HG02763 (cell line): ENCODE measurements at regions not wholly inside any gene's neighbourhood (a gene's known extent, or its start where the extent isn't known, plus 50 kb on each side); places are given as distances from the start of the nearest gene placed in this dataset.

Source experiments
- ATAC-seq: cut with Tn5 transposase; IDR thresholded peaks from one replicate; pipeline ENCODE4 v1.9.1; 2021; ENCODE audit warnings: mild to moderate bottlenecking, moderate library complexity; ENCODE audit not compliant: unreplicated experiment

GRCh38 chr11:45597097-45597496 lies 68.3 kb downstream of the CHST1 start:
- no peak for ATAC-seq

DNA sequence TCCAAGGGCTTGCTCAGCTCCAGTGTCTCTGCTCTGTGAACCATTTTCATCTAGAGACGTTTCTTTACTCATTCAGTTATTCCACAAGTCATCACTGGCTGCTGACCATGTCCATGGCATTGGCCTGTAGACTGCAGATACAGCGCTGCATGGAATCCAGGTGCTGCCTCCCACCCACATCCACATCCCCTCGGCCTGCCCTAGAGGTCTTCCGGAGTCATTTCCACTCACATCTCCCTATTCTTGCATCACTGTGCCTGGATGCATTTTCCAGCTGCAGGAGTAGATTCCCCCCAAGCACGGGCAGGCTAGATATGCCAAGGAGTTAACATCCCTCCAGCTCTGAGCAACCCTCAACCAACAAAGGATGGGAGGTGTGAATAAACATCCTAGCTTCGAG lies 68.9 kb downstream of the CHST1 start:
- ATAC-seq: no peak

GRCh38 chr11:45593992-45594391 lies 71.4 kb downstream of the CHST1 start:
- no peak for ATAC-seq

GRCh38 chr11:45592636-45593035 lies 72.8 kb downstream of the CHST1 start:
- ATAC-seq: no peak

DNA sequence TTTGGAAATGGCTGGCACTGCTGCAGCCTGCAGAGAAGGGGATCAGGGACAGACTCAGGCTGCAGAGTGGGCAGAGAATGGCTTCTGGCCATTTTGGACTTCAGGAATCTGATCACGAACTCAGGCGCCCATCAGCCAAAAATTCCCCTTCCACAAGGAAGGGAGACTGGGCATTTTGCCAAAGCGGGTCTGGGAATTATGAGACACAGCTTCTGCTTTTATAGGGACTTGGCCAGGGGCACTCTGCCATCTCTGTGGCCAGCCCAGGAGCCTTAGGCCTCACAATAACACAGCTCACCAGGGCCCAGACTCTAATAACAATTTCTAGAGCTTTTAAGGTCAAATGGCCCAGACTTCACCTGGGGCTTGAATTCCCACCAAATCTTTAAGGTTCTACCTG lies 74.7 kb downstream of the CHST1 start:
- ATAC-seq: no peak

DNA sequence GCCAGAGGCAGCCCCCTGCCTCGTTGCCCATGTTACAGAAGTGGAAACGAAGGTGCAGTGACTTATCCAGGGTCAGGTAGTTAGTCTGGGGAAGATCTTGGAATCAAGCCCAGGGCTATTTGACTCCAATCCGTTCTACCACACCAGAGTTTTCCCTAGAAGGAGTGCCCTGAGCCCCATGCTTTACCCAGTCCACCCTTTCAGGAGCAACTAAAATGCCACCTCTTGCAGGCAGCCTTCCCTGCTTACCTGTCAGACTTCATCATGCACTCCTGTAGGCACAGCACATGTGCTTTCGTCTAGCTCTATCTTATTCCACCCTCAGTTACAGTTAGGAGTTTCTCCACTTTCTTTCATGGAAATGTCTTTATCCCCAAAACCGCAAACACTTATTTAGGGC lies 80.2 kb downstream of the CHST1 start:
- ATAC-seq: no peak

DNA sequence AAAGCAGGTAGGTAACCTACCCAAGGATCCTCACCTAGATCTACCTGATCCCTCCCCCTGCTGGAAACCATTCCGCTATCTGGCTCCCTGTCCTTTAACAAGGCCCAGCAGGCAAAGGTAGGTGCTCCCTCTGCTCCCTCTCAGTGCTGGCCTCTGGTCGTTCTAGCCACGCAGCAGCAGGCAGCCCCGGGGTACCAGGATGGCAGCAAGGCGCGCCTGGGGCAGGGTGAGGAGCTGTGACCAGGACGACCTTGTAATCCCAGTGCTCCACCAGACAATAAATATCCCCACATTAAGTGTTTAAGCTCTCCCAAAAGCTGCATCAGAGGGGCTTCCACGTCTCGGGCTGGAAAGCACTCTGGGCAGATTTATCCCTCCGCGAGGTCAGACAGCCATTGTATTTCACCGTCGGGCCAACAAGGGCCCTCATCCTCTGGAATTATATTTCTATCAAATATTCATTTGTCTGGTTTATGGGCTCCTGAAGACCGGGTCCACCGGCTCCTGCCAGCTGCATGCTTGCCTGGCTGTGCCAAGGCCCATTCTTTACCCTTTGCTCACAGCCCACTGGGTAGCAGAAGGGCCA lies 81.3 kb downstream of the CHST1 start:
- no peak for ATAC-seq

GRCh38 chr11:45580399-45580798 lies 85.0 kb downstream of the CHST1 start:
- ATAC-seq: no peak

DNA sequence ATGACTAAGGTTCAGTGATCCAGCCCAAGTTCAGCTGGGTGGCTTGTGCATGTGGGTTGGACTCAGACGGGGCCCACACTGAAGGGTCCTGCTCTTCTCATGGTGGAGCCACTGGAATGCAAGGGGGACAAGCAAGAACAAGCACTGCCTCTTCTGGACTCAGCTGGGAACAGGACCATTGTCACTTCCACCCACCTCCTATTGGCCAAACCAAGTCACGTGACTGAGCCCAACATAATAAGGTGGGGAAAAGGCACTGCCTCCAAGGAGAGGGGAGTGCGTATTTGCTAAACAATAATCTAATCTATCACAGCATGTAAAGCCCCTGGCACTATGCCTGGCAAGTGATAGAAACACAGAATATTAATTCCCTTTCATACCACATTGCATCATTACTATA lies 87.1 kb downstream of the CHST1 start:
- ATAC-seq: no peak

DNA sequence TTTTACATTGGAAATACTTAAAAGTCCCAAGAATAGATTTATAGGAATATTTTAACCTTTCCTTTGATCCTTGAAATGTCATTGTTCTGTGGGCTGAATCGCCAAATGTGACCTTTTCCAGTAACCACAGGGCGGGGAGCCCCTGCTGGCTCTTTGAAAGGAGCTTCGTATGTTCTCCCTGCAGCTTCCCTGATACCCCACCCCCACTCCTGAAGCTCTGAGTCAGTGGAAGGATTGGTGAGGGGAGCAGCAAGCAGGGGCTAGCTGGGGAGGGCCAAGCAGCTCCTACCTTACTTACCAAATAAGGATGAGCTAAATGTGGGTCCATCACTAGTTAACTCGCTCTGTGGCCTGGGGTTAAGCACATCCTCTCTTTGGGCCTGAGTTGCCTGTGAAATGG lies 87.7 kb downstream of the CHST1 start:
- ATAC-seq: no peak

DNA sequence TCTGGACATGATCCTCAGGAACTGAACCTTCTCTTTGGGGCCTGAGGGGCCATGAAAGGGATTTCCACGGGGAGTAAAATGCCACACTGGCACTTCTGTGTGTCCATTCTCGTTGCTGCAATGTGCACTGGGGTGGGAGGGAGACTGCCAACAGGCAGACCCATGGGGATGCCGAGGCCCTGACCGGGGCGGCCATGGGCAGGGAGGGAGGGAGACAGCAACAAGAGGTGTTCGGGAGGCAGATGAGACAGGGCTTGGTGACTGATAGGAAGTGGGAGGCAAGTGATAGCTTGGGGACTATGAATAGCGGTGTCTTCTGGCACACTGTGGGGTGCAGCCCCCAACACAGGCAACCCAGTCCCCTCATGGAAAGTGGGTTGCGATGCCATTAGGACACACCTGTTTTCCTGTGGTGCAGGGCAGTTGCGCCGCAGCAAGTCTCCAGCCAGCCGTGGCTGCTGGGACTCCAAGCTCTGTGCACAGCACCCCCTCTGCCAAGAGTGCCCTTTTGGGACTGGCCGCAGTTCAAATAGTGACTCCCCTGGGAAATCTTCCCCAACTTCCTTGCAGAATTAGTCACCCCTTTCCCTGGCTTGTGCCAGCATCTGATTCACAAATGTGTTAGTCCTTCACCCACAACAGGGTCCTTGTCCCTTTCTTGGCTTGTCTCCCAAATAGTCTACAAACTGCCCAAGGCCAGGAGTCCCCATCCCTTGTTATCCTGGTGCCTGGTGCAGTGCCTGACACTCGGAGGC lies 88.8 kb downstream of the CHST1 start:
- ATAC-seq: no peak

DNA sequence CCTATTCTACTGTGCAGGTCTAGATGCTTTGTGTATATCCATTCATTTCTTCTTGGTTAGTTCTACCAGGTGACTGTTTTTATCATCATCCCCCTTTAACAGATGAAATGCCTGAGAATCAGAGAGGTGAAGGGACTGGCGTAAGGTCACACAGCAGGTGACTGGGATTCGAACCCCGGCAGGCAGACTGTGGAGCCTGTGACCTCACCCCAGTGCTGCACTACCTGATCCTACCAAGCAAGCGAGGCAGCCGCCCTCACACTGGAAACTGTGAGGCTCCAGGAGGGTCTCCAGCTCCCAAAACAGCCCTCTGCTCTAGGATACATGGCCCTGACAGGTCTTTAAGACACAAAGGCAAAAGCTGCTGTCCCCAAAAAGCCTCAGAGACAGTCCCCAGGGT lies 91.7 kb downstream of the CHST1 start:
- ATAC-seq: no peak

DNA sequence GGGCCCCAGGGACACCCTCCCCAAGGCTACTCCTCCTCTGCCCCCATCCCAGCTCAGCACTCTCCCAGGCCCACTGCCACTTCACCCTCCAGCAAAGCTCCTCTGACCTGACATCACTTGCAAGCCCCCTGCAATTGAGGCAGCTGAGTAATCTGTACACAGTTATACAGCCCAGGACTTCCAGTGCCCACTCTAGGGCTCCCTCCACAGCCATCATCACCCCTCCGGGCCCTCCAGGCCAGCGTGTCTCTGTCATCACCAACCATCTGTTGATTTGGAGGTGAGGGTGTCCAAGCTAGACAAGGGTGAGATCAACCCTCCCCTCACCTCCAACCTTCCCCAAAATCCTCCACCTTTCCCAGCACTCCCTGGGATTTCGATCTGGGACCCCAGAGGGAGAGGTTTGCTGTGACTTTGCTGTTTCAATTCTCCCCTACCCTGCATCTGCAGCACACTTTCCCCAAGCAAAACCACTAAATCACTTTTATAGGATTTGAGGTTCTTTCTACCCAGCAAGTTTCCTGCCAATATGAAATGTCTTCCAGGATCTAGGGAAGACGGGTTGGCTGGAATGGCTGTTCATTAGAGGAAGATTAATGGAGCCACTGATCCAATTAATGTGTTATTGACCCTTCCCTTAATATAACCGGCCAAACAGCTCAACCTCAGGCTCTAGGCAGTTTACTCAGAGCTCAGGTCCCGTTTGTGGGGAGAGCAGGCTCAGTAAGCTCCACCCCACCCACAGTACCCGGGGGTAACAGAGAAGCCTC lies 92.9 kb downstream of the CHST1 start:
- ATAC-seq: no peak

DNA sequence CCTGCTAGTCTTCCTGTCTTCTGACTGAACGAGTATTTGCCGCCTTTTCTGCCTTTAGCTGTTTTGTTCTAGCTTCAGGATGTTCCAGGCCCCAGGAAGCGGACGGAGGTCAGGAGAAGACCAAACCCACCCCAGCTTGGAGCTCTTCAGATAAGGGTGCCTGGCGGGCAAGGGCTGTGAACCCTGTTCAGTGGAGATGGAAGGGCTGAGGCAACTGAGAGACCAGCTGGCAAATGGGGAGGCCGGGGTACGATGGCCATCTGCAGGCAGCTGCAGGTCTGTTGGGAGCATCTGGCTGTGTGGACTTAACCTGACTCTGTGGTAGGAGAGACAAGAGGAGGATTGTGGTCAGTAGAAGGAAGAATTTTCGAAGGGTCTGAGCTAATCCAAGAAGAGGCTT lies 95.6 kb downstream of the CHST1 start:
- ATAC-seq: no peak

DNA sequence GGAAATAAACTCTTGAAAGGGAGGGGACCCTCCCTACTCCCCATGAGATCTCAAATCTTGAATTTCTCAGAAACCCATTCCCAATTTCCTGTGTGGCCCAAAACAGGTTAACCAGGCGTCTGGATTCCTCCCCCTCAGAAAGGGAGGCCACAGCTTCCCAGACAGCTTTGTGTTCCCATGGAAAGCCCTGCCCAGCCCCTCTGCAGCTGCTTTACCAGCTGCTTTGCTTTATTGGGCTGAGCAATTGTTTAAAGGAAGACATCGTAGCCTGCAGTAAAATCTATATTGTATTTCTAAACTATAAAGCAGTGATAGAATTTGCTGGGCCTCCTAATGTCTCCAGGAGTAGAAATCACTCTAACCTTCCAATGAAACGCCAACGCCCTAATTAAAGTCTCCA lies 97.4 kb downstream of the CHST1 start:
- no peak for ATAC-seq

DNA sequence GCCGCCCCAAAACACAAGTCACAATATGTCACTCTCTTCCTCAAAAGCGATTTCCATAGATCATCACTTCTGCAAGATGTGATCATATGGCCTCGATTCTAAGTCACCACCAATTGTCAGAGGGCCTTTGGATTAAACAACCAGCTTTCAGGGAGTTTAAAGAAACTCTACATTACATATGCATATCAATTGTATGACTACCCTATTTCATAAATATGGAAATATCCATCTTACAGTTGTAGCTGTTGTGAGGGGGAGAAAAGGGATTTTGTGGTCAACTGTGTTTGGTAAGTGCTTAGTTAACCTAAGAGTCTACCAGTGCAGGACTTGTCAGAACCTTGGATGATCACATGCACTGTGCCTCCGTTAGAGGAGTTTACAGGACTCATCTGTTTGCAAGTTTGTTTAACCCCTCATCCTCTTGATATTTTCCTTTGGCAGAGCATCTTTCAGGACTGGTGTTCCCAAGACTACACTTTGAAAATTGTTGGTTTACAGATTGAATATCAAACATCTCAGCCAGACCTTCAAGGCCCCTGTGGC lies 99.9 kb downstream of the CHST1 start:
- no peak for ATAC-seq

DNA sequence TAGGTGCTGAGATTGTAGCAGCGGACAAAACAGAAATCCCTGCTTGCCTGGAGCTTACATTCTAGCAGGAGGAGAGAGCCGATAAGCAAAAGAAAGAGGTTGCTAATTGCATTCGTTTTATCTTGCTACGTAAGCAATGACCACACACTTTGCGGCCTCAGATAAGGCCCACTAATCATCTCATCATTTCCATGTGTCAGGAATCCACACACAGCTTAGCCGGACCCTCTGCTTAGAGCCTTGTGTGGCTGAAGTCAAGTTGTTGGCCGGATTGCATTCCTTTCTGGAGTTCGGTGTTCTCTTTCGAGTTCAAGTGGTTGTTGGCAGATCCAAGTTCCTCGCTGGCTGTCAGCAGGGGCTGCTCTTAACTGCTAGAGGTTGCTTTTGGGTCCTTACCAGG lies 101.6 kb downstream of the CHST1 start:
- ATAC-seq: no peak

DNA sequence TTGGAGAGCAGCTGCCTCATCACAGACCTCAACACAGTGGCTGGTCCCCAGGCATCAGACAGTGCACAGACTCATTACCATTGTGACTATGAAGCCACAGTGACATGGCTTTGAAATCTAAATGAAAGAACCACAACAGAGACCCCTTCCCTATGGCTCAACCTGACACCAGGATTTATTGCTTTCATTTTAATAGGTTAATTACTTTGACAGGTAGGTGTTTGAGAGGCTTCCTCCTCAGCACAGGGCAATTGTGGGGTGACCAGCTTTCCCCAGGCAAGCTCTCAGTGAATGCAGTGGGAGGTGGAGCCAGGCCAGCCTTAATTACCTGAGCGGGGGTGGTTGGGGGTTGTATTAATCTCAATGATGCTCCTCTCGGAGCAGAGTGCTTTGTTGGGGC lies 102.3 kb downstream of the CHST1 start:
- ATAC-seq: no peak

DNA sequence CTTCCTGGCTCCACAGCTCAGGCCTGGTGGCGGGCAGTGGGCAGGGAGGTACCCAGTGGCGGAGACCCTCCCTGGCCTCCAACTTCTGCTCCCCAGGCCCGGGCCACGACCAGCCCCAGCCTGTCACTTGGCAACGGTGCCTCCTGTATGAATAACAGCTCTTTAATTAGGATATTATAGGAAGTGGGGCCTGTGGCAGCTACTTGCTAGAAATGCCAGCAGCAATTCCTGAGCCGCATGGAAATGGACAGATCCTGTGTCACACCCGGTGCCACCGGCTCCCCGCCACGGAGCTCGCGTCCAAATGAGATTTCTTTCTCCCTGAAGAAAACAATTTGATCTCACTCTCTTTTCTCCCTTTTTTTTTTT lies 104.5 kb downstream of the CHST1 start:
- ATAC-seq: no peak

DNA sequence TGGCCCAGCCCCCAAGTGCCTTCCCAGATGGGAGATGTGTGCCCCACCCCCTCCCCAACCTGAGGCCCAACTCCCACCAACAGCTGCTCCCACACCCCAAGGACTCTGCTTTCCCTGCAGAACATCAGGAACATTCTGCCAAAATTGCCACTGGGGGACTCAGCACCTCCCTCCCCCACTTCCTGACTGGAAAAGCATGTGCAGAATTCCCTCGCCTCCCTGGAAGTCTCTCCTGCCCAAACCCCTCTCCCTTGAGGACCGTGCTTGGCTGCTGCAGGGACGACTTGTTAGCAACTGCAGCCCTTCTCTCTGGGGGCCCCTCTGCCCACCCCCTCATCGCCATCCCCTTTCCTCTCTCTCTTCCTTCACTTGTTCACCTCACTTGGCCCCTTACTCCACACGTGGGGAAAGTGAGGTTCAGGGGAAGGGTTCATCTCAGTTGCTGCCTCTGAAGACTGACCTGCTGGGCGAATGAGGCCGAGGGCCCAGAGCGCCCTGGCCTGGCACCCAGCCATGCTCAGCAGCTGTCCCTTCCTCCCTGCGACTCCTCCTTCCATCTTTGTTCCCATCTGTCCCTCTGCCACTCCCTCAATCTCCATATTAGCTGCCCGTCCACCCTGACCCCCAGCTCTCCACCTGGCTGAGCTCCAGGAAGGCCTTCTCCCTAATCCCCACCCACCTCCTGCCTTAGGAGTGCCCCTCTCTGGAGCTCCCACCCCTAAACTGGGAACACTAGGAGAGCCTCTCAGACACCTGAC lies 105.1 kb downstream of the CHST1 start:
- ATAC-seq: no peak
